ENCODE measurements at regions not wholly inside any gene's neighbourhood (a gene's known extent, or its start where the extent isn't known, plus 50 kb on each side); places are given as distances from the start of the nearest gene placed in this dataset.
A peak's percentile ranks its signal among the peaks of the same experiment; 100 is the strongest.

DNA sequence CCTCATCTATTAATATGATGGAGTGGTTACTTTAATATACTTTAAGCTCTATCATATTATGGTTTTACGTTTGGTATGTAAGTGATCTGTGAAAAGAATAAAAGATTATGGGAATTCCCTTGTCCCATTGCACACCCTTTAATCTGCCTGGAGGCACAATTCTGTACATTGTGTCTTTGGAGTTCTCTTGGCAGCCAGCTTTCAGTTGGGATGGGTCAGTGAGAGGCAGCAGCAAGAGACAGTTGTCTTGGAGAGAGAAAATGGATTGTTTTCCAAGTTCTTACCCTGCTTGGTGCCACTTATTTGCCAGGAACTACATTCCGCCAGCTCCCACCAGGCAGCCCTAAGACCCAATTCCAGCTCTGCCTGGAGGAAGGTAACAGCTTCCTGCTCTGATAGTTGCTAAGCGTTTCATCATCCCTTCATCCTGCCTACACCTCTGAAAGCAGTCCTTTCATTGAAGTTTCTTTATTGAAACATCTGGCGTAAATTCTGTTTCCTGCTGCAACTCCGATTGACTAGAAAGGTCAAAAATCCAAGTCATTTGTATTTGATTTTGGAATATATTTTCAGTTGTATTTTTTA is 365.2 kb downstream of the AKAIN1 start:
- TF ChIP-seq, protein P1, sequence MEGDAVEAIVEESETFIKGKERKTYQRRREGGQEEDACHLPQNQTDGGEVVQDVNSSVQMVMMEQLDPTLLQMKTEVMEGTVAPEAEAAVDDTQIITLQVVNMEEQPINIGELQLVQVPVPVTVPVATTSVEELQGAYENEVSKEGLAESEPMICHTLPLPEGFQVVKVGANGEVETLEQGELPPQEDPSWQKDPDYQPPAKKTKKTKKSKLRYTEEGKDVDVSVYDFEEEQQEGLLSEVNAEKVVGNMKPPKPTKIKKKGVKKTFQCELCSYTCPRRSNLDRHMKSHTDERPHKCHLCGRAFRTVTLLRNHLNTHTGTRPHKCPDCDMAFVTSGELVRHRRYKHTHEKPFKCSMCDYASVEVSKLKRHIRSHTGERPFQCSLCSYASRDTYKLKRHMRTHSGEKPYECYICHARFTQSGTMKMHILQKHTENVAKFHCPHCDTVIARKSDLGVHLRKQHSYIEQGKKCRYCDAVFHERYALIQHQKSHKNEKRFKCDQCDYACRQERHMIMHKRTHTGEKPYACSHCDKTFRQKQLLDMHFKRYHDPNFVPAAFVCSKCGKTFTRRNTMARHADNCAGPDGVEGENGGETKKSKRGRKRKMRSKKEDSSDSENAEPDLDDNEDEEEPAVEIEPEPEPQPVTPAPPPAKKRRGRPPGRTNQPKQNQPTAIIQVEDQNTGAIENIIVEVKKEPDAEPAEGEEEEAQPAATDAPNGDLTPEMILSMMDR (conservative IDR thresholded peaks at IDR 0.05; ENCODE audit: low read depth, low read length): no peak
- no peak overlapping the region for H3K4me3 ChIP-seq (ENCODE audit: low read depth, low read length, poor library complexity, severe bottlenecking)
- DNase-seq (ENCODE audit: low spot score): peak; percentile 25
- H3K27me3 ChIP-seq (replicated peaks; ENCODE audit: insufficient read depth, low read depth, low read length, poor library complexity): peaks cover 15% of the 10 kb centered on the region
- no peak overlapping the region for H3K27ac ChIP-seq (ENCODE audit: low read depth, low read length, poor library complexity, severe bottlenecking)
- peaks cover 3% of the 10 kb centered on the region for H3K4me1 ChIP-seq (ENCODE audit: insufficient read depth, low read length, poor library complexity, severe bottlenecking)
- no peaks in the 10 kb centered on the region for H3K9me3 ChIP-seq (ENCODE audit: low read depth, low read length, poor library complexity, severe bottlenecking)
- H3K36me3 ChIP-seq (ENCODE audit: insufficient read depth, low read length, poor library complexity, severe bottlenecking): no peaks in the 10 kb centered on the region
- POLR2A ChIA-PET (ENCODE audit: low non-redundant PET): no interaction called here
- CTCF ChIA-PET: no interaction called here
- intact Hi-C loops (cut with micrococcal nuclease; ENCODE audit: unreplicated experiment): no loop called here
- BruUV-seq (replicated peaks): no TSS peak

DNA sequence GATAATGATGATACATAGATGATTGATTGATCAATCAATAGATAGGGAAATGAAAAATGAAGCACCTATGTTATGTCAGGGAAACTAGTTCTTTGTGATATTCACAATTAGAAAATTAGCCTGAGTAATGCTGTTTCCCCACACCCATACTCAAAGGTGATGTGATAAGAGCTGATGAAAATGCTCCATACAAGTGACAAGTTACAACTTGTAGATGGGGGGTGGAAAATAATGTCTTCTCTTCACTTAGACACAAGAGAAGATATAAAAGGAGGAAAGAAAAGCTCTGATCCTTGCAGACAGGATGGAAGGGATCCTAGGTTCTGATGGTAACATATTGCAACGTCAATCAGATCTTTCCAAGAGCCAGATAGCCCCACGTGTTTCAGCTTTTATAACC is 365.9 kb downstream of the AKAIN1 start:
- CTCF ChIA-PET: no interaction called here
- BruUV-seq (replicated peaks): no TSS peak

DNA sequence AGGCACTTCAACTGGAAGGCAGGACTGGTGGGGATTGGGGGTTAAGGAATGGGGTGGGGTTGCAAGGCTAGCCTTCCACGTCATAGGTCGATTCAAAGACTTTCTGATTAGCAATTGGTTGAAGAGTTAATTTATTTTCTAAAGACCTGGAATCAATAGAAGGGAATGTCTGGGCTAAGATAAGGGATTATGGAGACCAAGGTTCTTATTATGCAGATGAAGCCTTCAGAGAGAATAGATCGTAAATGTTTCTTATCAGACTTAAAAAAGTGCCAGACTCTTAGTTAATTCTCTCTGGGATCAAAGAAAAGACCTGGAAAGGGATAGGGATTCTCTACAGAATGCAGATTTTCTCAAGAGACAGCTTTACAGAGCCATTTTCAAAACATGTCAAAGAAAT is 368.0 kb upstream of the DLGAP1 start:
- no peak for DNase-seq (ENCODE audit: low spot score)
- TF ChIP-seq, protein P1 (conservative IDR thresholded peaks at IDR 0.05; ENCODE audit: low read depth, low read length): no peak
- TF ChIP-seq EZH2 (IDR thresholded peaks at IDR 0.05; ENCODE audit: borderline replicate concordance, low read depth, low read length, poor library complexity, severe bottlenecking): no peak
- Histone ChIP-seq H3K27ac (ENCODE audit: low read depth, low read length, poor library complexity, severe bottlenecking) (no peak overlapping the region), H3K27me3 (replicated peaks; ENCODE audit: insufficient read depth, low read depth, low read length, poor library complexity) (peaks cover 57% of the 10 kb centered on the region), H3K4me3 (ENCODE audit: low read depth, low read length, poor library complexity, severe bottlenecking) (no peak overlapping the region), H3K9me3 (ENCODE audit: low read depth, low read length, poor library complexity, severe bottlenecking) (no peaks in the 10 kb centered on the region), H3K36me3 (ENCODE audit: insufficient read depth, low read length, poor library complexity, severe bottlenecking) (no peaks in the 10 kb centered on the region), H3K4me1 (ENCODE audit: insufficient read depth, low read length, poor library complexity, severe bottlenecking) (no peaks in the 10 kb centered on the region)
- BruUV-seq (replicated peaks): no TSS peak
- POLR2A ChIA-PET (ENCODE audit: low non-redundant PET): no interaction called here
- intact Hi-C loops (cut with micrococcal nuclease; ENCODE audit: unreplicated experiment): loop anchor here (10.0 kb wide), 1 partner anchor 58 kb away; no protein-coding TSS in a partner anchor
- CTCF ChIA-PET: no interaction called here

More for the DNA sequence above, 365.9 kb downstream of the AKAIN1 start:
- no peaks in the 10 kb centered on the region for H3K36me3 ChIP-seq (ENCODE audit: insufficient read depth, low read length, poor library complexity, severe bottlenecking)
- H3K9me3 ChIP-seq (ENCODE audit: low read depth, low read length, poor library complexity, severe bottlenecking): no peaks in the 10 kb centered on the region
- peaks cover 3% of the 10 kb centered on the region for H3K4me1 ChIP-seq (ENCODE audit: insufficient read depth, low read length, poor library complexity, severe bottlenecking)
- H3K27me3 ChIP-seq (replicated peaks; ENCODE audit: insufficient read depth, low read depth, low read length, poor library complexity): peaks cover 22% of the 10 kb centered on the region
- intact Hi-C loops (cut with micrococcal nuclease; ENCODE audit: unreplicated experiment): no loop called here
- DNase-seq (ENCODE audit: low spot score): no peak
- POLR2A ChIA-PET (ENCODE audit: low non-redundant PET): no interaction called here
- H3K27ac ChIP-seq (ENCODE audit: low read depth, low read length, poor library complexity, severe bottlenecking): no peak overlapping the region
- H3K4me3 ChIP-seq (ENCODE audit: low read depth, low read length, poor library complexity, severe bottlenecking): no peak overlapping the region
- TF ChIP-seq EZH2 (IDR thresholded peaks at IDR 0.05; ENCODE audit: borderline replicate concordance, low read depth, low read length, poor library complexity, severe bottlenecking): no peak
- TF ChIP-seq, protein P1 (conservative IDR thresholded peaks at IDR 0.05; ENCODE audit: low read depth, low read length): no peak
